SIG-M5 (cell line): ENCODE measurements at regions not wholly inside any gene's neighbourhood (a gene's known extent, or its start where the extent isn't known, plus 50 kb on each side); places are given as distances from the start of the nearest gene placed in this dataset.

Experiments used
- DNase-seq: peaks from one replicate; lab custom pipeline; 2025; lab: John Stamatoyannopoulos, UW

GRCh38 chr6:163720460-163721235 is 306.1 kb downstream of the QKI start:
- DNase-seq: no peak

GRCh38 chr6:163720005-163720404 is 305.5 kb downstream of the QKI start:
- DNase-seq: no peak

GRCh38 chr6:163719028-163719742 is 304.7 kb downstream of the QKI start:
- no peak for DNase-seq

GRCh38 chr6:163718537-163718936 is 304.0 kb downstream of the QKI start:
- no peak for DNase-seq

- DNase-seq: no peak
Measured at GRCh38 chr6:163717106-163717764, 302.7 kb downstream of the QKI start.

GRCh38 chr6:163716690-163717089 is 302.2 kb downstream of the QKI start:
- DNase-seq: no peak

GRCh38 chr6:163715846-163716245 is 301.3 kb downstream of the QKI start:
- DNase-seq: no peak

- no peak for DNase-seq
Measured at GRCh38 chr6:163714179-163714578, 299.7 kb downstream of the QKI start.

GRCh38 chr6:163712981-163713380 is 298.5 kb downstream of the QKI start:
- DNase-seq: no peak

GRCh38 chr6:163712566-163712961 is 298.0 kb downstream of the QKI start:
- DNase-seq: peak; percentile 14

- peak; percentile 33 for DNase-seq
Measured at GRCh38 chr6:163711615-163712565, 297.4 kb downstream of the QKI start.

- no peak for DNase-seq
Measured at GRCh38 chr6:163710532-163711470, 296.3 kb downstream of the QKI start.

GRCh38 chr6:163709693-163710092 is 295.2 kb downstream of the QKI start:
- DNase-seq: no peak

- DNase-seq: no peak
Measured at GRCh38 chr6:163709255-163709654, 294.7 kb downstream of the QKI start.

- DNase-seq: no peak
Measured at GRCh38 chr6:163708466-163708865, 293.9 kb downstream of the QKI start.

GRCh38 chr6:163707387-163708355 is 293.2 kb downstream of the QKI start:
- DNase-seq: no peak

- no peak for DNase-seq
Measured at GRCh38 chr6:163706500-163707087, 292.1 kb downstream of the QKI start.

GRCh38 chr6:163705923-163706322 is 291.4 kb downstream of the QKI start:
- no peak for DNase-seq

- no peak for DNase-seq
Measured at GRCh38 chr6:163702736-163703135, 288.2 kb downstream of the QKI start.
